ENCODE measurements at regions not wholly inside any gene's neighbourhood (a gene's known extent, or its start where the extent isn't known, plus 50 kb on each side); places are given as distances from the start of the nearest gene placed in this dataset.
A peak's percentile ranks its signal among the peaks of the same experiment; 100 is the strongest.

GRCh38 chr4:42280327-42281095 lies 116.8 kb upstream of the SHISA3 start:
- TF ChIP-seq CTCF (IDR thresholded peaks at IDR 0.05) (peak; percentile 60), EZH2 (IDR thresholded peaks at IDR 0.05) (no peak)

All from neural progenitor cell (in vitro differentiated cells).